NCI-H2081 treated with DMSO at 0.1 percent for 48 hours (cell line): ENCODE measurements at regions not wholly inside any gene's neighbourhood (a gene's known extent, or its start where the extent isn't known, plus 50 kb on each side); places are given as distances from the start of the nearest gene placed in this dataset.
"Not testable (repeated sequence)": the region's sequence is repeated elsewhere in the genome, so short reads cannot be mapped to it uniquely, and the experiment has no call there.

Source experiments
- DNase-seq: peaks from one replicate; lab custom pipeline; 2025; lab: John Stamatoyannopoulos, UW

DNA sequence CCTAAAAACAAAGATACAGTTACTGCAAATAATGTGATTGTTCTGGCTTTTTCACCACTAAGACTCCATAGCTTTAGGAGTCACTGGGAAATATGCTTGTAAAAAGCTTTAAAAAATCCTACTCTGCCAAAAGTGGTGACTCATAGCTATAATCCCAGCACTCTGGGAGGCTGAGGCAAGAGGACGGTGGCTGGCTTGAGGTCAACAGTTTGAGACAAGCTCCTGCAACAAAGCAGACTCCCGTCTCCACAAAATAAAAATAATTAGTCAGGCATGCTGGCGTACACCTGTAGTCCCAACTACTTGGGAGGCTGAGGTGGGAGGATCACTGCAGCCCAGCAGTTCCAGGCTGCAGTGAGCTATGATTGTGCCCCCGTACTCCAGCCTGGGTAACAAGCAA lies 406.4 kb downstream of the HTR1A start:
- no peak for DNase-seq

- DNase-seq: no peak
Measured at GRCh38 chr5:63554191-63554590, 408.1 kb downstream of the HTR1A start.

GRCh38 chr5:63553073-63553472 lies 409.2 kb downstream of the HTR1A start:
- DNase-seq: no peak

DNA sequence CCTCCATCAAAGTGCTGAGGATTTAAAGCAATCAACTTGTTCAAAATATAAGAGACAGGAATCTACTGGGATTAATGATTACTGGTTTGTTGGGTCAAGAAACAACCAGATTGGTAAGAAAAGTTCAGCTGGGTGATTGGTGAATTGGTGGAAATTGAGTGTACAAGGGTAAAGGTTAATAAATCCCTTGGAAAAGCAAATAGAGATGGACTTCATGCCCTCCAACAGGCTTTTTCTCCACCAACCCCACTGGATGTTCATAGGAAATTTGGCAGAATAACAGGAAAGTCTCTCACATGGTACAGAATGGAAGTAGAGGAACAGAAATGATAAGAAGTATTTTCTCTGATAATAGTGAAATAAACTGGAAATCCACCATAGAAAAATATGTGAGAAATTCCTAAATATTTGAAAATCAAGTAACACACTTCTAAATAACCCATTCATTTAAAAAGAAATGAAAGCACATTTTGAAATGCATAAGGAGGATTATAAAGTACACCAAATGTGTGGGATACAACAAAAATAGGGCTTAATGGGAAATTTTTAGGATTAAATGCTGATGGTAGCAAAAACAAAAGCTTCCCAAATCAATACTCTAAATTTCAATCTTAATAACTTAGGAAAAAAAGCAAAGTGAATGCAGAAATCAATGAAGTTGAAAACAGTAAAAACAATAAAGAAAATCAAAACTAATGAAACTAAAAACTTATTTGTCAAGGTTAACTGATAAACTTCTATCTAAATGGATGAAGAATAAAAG lies 426.2 kb downstream of the HTR1A start:
- no peak for DNase-seq

GRCh38 chr5:63524281-63524680 lies 438.0 kb downstream of the HTR1A start:
- DNase-seq: no peak

- no peak for DNase-seq
Measured at GRCh38 chr5:63516006-63516405, 446.2 kb downstream of the HTR1A start.

- DNase-seq: no peak
Measured at GRCh38 chr5:63500242-63500641, 462.0 kb downstream of the HTR1A start.

DNA sequence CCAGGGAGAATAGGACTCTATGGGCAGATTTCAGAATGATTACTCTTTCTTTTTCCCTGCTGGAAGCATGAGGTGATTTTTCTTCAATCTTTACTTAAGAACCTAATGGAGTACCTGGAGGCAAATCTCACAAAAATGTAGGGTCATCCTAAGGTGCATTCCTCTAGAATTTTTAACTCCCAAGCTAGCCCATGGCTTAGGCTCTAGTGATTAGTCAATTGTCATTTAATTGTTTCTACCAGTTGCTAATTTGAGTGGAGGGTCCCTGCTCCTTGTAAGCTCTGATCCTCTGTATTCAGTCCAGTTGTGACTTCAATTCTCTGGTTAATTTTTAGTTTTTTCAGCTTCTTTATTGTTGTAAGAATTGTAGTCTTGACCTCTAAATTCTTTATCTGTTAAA lies 467.0 kb downstream of the HTR1A start:
- DNase-seq: no peak

DNA sequence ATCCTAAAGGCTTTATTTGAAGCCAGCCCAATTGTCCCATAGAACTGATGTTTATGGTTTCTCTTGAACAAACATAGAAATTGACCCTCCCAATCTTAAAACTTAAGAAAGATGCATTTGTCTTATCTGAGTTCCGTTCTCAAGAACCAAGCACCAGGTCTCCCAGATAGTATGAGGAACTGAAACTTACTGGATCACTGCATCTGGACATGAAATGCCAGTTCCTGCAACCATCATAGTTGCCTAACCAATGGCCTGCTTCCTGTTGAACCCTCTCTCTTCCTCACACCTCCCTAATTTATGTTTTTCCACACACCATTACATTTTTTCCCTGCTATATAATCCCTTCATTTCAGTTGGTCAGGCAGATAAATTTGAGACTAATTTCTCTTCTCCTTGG lies 478.9 kb downstream of the HTR1A start:
- no peak for DNase-seq

GRCh38 chr5:63473335-63473967 lies 488.8 kb downstream of the HTR1A start:
- DNase-seq: no peak

DNA sequence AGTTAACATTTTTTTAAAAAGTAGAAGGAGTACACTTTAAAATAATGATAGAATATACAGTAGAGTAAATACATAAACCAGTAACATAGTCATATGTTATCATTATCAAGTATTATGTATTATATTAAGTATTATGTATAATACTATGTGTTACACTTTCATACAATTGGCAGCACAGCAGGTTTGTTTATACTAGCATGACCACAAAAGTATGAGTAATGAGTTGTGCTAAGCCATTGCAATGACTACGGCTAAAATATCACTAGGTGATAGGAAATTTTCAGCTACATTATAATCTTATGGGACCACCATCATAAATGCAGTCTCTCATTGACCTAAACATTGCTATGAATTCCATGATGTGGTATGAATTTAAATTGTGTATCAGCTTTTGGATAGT lies 506.0 kb downstream of the HTR1A start:
- no peak for DNase-seq

- DNase-seq: no peak
Measured at GRCh38 chr5:63451188-63451587, 511.1 kb downstream of the HTR1A start.

DNA sequence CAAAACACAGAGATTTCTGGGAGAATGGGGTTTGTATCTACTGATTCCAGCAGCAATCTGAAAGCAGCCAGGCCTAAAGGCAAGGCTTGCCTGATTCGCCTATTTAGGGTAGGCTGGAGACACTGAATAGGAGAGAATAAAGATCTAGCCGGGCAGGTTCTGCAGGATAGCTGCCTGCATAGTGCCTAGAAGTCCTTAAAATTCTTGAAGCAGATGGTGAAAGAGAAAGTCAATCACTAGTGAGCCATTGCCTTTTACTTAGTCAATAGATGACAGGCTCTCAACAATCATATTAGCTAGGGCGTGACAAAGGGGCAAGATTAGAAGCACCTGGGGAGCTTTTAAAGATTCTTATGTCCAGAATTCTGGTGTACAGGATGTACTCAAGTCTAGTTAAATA lies 522.7 kb downstream of the HTR1A start:
- no peak for DNase-seq

DNA sequence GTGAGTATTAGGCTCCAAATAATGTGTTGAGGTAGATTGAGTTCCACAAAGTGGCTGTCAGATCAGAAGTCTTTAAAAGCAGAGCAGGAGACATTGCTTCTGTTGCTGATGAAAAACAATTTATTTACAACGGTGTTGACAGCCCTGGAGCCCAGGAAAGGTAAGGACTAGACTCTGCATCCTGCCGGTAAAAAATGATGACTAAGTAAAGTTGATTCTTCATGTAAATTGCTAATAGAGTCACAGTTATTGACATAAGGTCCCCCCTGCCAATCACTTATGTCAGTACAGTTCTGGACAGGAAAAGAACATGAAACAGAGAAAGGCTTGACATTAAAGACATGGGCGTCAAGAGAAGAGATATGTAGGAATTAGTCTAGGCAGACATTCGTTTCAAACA lies 552.5 kb downstream of the HTR1A start:
- DNase-seq: no peak

DNA sequence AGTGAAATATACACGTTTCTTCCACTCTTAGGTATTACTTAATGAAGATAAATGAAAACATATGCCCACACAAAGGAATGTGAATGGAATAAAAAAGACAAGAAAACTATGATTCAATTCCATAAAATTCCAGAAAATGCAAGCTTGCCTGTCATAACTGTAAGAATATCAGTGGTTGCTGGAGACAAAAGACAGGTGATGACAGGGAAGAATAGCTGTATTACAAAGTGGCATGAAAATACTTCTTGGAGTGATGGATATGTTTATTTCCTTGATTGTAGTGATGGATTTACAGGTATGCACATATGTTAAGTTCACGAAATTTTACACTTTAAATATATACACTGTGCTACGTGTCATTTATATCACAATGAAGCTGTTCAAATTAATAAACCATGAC lies 553.3 kb downstream of the HTR1A start:
- DNase-seq: no peak

GRCh38 chr5:63401436-63402046 lies 560.7 kb downstream of the HTR1A start:
- no peak for DNase-seq

DNA sequence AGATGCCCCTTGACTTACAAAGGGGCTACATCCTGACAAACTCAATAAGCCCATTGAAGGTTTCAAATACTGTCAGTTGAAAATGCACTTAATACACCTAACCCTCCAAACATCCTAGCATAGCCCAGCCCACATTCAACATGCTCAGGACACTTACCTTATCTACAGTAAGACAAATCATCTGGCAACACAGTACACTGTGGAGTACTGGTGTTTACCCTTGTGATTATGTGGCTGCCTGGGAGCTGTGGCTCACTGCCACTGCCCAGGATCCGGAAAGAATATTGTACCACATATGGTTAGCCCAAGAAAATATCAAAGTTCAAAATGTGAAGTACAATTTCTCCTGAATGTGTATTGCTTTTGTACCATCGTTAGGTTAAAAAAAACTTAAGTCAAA lies 562.2 kb downstream of the HTR1A start:
- DNase-seq: no peak

- no peak for DNase-seq
Measured at GRCh38 chr5:63398346-63398745, 563.9 kb downstream of the HTR1A start.

DNA sequence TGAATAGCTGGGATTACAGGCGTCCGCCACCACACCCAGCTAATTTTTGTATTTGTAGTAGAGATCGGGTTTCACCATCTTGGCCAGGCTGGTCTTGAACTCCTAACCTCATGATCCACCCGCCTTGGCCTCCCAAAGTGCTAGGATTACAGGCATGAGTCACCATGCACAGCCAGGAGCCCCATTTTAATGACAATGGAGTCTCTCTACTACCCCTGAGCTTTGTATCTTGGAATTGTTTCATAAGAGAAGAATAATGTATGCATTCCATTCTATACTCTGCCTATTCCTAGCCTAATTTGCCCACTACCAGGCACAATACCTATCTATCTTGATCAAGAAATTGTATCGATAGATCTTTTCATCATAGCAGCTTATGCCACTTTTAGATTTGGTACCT lies 574.1 kb downstream of the HTR1A start:
- DNase-seq: not testable (repeated sequence)

DNA sequence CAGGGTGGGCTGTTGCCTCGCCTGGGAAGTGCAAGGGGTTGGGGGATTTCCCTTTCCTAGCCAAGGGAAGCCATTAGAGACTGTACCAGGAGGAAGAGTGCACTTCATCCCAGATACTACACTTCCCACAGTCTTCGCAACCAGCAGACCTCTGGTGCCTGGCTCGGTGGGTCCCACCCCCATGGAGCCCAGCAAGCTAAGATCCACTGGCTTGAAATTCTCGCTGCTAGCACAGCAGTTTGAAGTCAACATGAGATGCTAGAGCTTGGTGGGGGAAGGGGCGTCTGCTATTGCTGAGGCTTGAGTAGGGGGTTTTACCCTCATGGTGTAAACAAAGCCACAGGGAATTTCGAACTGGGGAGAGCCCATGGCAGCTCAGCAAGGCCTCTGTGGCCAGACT lies 586.4 kb downstream of the HTR1A start:
- DNase-seq: no peak

DNA sequence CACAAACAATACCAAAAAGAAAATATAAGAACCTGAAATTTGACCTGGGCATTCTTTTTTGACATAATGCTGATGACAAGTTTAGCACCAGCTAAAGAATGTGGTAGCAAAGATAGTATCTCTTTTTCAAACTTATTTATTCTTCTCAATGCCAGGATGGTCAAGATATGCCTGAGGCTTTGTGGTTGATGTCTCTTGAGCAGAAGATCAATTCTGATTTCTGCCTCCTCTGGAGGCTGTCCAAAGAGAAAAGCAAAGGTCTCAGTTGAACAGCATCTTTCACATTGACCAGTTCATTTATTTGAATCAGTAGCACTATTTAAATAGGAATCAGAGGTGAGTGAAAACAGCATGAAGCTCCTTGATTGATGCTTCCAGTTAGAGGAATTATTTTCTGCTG lies 588.2 kb downstream of the HTR1A start:
- no peak for DNase-seq

GRCh38 chr5:63351164-63351563 lies 611.1 kb downstream of the HTR1A start:
- no peak for DNase-seq

GRCh38 chr5:63346451-63346850 lies 615.8 kb downstream of the HTR1A start:
- no peak for DNase-seq

- no peak for DNase-seq
Measured at GRCh38 chr5:63341442-63341841, 620.8 kb downstream of the HTR1A start.
